ENCODE measurements at regions not wholly inside any gene's neighbourhood (a gene's known extent, or its start where the extent isn't known, plus 50 kb on each side); places are given as distances from the start of the nearest gene placed in this dataset.

DNA sequence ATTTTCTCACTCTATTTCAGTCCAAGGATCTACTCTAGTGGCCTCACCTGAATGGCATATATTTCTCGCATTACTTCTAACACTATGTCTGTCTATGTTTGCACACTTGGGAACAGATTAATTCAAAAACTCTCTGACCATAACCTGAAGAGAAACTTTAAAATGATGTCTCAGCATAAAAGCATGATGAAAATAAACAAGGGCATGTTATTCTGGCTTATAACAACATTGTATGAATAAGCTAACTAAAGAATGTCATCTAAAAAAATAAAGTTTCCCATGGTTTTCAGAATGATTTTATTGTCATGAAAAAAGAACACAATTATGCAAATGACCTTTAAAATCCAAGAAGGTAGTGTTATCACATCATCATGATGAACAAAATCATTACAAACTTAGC, 85.5 kb upstream of the ROBO2 start:
- Histone ChIP-seq H3K4me3 (ENCODE audit: low read depth in 2 of 2, low read length in 1 of 2) (no peak overlapping the region), H3K27me3 (ENCODE audit: insufficient read depth) (no peaks in the 10 kb centered on the region), H3K9ac (no peak overlapping the region), H3K79me2 (ENCODE audit: insufficient read depth) (no peaks in the 10 kb centered on the region), H3K9me3 (no peaks in the 10 kb centered on the region), H3F3A (replicated peaks; ENCODE audit: insufficient read depth) (no peaks in the 10 kb centered on the region), H3K4me2 (no peak overlapping the region), H4K20me1 (ENCODE audit: insufficient read depth) (no peaks in the 10 kb centered on the region), H3K36me3 (replicated peaks in 1 of 2; ENCODE audit: control insufficient read depth in 1 of 2, insufficient read depth in 2 of 2, low read length in 1 of 2) (no peaks in the 10 kb centered on the region), H2AFZ (ENCODE audit: low read depth) (no peak overlapping the region), H3K27ac (ENCODE audit: low read depth in 2 of 2, low read length in 1 of 2) (no peak overlapping the region), H3K4me1 (ENCODE audit: control insufficient read depth in 1 of 2, insufficient read depth in 2 of 2, low read depth in 1 of 2, low read length in 1 of 2) (no peaks in the 10 kb centered on the region; a peak in 2 of 4 replicates), H3K9me2 (no peaks in the 10 kb centered on the region)
- DNase-seq = no peak
- POLR2A ChIA-PET = no interaction called here
- CTCF ChIA-PET = no interaction called here
- WGBS (ENCODE audit: low lambda C conversion rate) = 78% methylated on average over 1 of the region's 1 CpG
- TF ChIP-seq SMC3 (IDR thresholded peaks at IDR 0.05; ENCODE audit: low read depth, low read length) = no peak
- TF ChIP-seq, protein P1, sequence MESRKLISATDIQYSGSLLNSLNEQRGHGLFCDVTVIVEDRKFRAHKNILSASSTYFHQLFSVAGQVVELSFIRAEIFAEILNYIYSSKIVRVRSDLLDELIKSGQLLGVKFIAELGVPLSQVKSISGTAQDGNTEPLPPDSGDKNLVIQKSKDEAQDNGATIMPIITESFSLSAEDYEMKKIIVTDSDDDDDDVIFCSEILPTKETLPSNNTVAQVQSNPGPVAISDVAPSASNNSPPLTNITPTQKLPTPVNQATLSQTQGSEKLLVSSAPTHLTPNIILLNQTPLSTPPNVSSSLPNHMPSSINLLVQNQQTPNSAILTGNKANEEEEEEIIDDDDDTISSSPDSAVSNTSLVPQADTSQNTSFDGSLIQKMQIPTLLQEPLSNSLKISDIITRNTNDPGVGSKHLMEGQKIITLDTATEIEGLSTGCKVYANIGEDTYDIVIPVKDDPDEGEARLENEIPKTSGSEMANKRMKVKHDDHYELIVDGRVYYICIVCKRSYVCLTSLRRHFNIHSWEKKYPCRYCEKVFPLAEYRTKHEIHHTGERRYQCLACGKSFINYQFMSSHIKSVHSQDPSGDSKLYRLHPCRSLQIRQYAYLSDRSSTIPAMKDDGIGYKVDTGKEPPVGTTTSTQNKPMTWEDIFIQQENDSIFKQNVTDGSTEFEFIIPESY (IDR thresholded peaks at IDR 0.05; ENCODE audit: borderline replicate concordance, low read depth) = no peak
- no peak for TF ChIP-seq MXI1 (IDR thresholded peaks at IDR 0.05; ENCODE audit: low read depth, low read length)
- TF ChIP-seq, protein P2, sequence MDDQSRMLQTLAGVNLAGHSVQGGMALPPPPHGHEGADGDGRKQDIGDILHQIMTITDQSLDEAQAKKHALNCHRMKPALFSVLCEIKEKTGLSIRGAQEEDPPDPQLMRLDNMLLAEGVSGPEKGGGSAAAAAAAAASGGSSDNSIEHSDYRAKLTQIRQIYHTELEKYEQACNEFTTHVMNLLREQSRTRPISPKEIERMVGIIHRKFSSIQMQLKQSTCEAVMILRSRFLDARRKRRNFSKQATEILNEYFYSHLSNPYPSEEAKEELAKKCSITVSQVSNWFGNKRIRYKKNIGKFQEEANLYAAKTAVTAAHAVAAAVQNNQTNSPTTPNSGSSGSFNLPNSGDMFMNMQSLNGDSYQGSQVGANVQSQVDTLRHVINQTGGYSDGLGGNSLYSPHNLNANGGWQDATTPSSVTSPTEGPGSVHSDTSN (IDR thresholded peaks at IDR 0.05) = no peak
- no peak for TF ChIP-seq NRF1 (IDR thresholded peaks at IDR 0.05; ENCODE audit: low read depth, low read length)
- no peak for TF ChIP-seq CHD2 (IDR thresholded peaks at IDR 0.05; ENCODE audit: low read length, partially characterized antibody)
- TF ChIP-seq SIN3A (IDR thresholded peaks at IDR 0.05; ENCODE audit: borderline replicate concordance, low read depth, low read length) = no peak
- no peak for TF ChIP-seq RXRA (IDR thresholded peaks at IDR 0.05; ENCODE audit: borderline replicate concordance, low read depth)

DNA sequence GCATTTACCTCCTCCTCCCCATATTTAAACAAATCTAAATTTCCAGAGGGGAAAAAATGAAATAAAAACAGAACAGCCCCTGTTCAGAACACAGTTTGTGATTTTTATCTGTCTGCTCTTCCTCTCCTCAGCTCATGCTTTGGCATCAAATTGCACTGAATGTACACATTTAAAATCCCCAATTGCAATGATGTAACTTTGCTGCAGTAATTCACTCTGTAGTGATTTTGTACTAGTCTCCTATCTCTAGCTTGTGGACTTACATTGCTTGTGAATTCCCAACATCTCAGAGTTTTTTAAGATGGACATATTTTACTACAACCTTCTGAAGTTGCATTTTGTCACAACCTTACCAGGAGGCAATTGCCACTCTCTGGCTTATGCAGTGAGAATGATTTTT, 81.6 kb upstream of the ROBO2 start:
- Histone ChIP-seq H3F3A (replicated peaks; ENCODE audit: insufficient read depth) (no peaks in the 10 kb centered on the region), H3K79me2 (ENCODE audit: insufficient read depth) (no peaks in the 10 kb centered on the region), H4K20me1 (ENCODE audit: insufficient read depth) (no peaks in the 10 kb centered on the region), H2AFZ (ENCODE audit: low read depth) (no peak overlapping the region), H3K27ac (ENCODE audit: low read depth in 2 of 2, low read length in 1 of 2) (peak overlapping the region in 1 of 2 experiments; percentile 78; a peak in 2 of 4 replicates), H3K9ac (no peak overlapping the region), H3K9me2 (no peaks in the 10 kb centered on the region), H3K36me3 (replicated peaks in 1 of 2; ENCODE audit: control insufficient read depth in 1 of 2, insufficient read depth in 2 of 2, low read length in 1 of 2) (no peaks in the 10 kb centered on the region), H3K9me3 (no peaks in the 10 kb centered on the region), H3K27me3 (ENCODE audit: insufficient read depth) (no peaks in the 10 kb centered on the region), H3K4me3 (ENCODE audit: low read depth in 2 of 2, low read length in 1 of 2) (no peak overlapping the region), H3K4me1 (ENCODE audit: control insufficient read depth in 1 of 2, insufficient read depth in 2 of 2, low read depth in 1 of 2, low read length in 1 of 2) (no peaks in the 10 kb centered on the region; a peak in 2 of 4 replicates), H3K4me2 (no peak overlapping the region)
- no peak for TF ChIP-seq ELF1 (IDR thresholded peaks at IDR 0.05)
- TF ChIP-seq RCOR1 (IDR thresholded peaks at IDR 0.05; ENCODE audit: low read length) = no peak
- peak; percentile 63; the same call in 1 of the 2 replicates for TF ChIP-seq GATA2 (CRISPR knock-in tag; IDR thresholded peaks at IDR 0.05)
- TF ChIP-seq, protein P3, sequence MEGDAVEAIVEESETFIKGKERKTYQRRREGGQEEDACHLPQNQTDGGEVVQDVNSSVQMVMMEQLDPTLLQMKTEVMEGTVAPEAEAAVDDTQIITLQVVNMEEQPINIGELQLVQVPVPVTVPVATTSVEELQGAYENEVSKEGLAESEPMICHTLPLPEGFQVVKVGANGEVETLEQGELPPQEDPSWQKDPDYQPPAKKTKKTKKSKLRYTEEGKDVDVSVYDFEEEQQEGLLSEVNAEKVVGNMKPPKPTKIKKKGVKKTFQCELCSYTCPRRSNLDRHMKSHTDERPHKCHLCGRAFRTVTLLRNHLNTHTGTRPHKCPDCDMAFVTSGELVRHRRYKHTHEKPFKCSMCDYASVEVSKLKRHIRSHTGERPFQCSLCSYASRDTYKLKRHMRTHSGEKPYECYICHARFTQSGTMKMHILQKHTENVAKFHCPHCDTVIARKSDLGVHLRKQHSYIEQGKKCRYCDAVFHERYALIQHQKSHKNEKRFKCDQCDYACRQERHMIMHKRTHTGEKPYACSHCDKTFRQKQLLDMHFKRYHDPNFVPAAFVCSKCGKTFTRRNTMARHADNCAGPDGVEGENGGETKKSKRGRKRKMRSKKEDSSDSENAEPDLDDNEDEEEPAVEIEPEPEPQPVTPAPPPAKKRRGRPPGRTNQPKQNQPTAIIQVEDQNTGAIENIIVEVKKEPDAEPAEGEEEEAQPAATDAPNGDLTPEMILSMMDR (IDR thresholded peaks at IDR 0.05) = no peak
- no peak for TF ChIP-seq EZH2phosphoT487 (IDR thresholded peaks at IDR 0.05; ENCODE audit: borderline replicate concordance, low read depth)
- no peak for TF ChIP-seq GABPA (IDR thresholded peaks at IDR 0.05; ENCODE audit: low read depth)
- POLR2A ChIA-PET = no interaction called here
- DNase-seq = peak; percentile 23
- CTCF ChIA-PET = interaction anchor here (1.1 kb wide), 1 partner anchor 80 kb away, joined by 4 read pairs; no protein-coding TSS in a partner anchor
